Cardiac muscle cell (in vitro differentiated cells and primary cell): ENCODE measurements at regions not wholly inside any gene's neighbourhood (a gene's known extent, or its start where the extent isn't known, plus 50 kb on each side); places are given as distances from the start of the nearest gene placed in this dataset.

Experiments
- DNase-seq, 2 donors: peaks; one replicate each; pipeline versions ENCODE4 v3.0.0 to v3.0.0-alpha.2; 2010 to 2017; ENCODE audit warnings: low read depth in 1 of 2, low spot score in 1 of 2
- H3K27ac ChIP-seq: fragments of 200-600 bp; sonication (generic); 2 replicates; pipeline ENCODE4 v1.5.1; 2016
- H3K27me3 ChIP-seq: fragments of 200-600 bp; sonication (generic); 2 replicates; pipeline ENCODE4 v1.6.0; 2016; ENCODE audit warnings: control low read depth
- H3K36me3 ChIP-seq: fragments of 200-600 bp; sonication (generic); 2 replicates; pipeline ENCODE4 v1.5.1; 2016; ENCODE audit warnings: control low read depth
- H3K4me1 ChIP-seq: fragments of 200-600 bp; sonication (generic); 2 replicates; pipeline ENCODE4 v1.8.1; 2017; ENCODE audit warnings: low read depth, mild to moderate bottlenecking, mixed run types
- H3K4me3 ChIP-seq: fragments of 200-600 bp; sonication (generic); 2 replicates; pipeline ENCODE4 v1.5.1; 2016; ENCODE audit warnings: mild to moderate bottlenecking
- H3K9me3 ChIP-seq: fragments of 200-600 bp; sonication (generic); 2 replicates; pipeline ENCODE4 v1.5.1; 2017; ENCODE audit warnings: low read depth, mild to moderate bottlenecking, control low read depth
- TF ChIP-seq, protein P1 (sequence below): IDR thresholded peaks from 2 replicates; pipeline ENCODE4 v1.5.1; 2012; ENCODE audit warnings: low read depth, mild to moderate bottlenecking, low read length

DNA sequence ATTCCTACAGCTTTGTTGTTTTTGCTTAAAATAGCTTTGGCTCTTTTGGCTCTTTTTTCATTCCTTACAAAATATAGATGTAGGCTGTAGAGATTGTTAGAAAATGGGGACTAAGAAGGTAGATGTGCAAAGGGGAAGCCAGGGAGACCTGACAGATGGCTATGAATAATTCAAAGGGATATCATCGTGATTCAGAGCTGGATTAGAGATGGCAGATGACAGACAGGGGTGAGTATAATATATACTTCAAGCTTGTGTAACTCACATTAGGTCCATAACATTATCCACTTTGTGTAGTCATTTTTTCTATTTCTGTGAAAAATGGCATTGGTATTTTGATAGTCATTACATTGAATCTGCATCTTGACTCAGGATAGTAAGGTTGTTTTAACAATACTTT lies 422.9 kb upstream of the ST6GAL2 start:
- DNase-seq, result no peak

DNA sequence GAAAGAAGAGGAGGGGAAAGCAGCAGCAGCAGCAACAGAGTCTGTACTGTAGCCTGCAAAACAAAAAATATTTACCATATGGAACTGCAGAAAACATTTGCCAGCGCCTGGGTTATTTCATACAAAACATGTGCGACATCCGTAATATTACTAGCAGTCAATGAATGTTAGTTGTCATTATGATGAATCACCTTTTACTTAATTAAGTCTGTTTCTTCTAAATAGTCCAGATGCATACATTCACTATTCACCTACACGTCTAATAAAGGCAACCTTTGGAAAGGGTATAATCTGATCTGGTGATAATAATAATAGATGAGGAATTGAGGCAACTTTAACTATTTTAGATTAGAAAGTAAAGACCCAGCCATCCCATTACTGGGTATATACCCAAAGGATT lies 426.3 kb upstream of the ST6GAL2 start:
- Histone ChIP-seq H3K27ac (no peak overlapping the region), H3K36me3 (no peaks in the 10 kb centered on the region), H3K4me3 (no peak overlapping the region), H3K4me1 (no peaks in the 10 kb centered on the region), H3K27me3 (no peaks in the 10 kb centered on the region), H3K9me3 (no peaks in the 10 kb centered on the region)
- no peak for DNase-seq
- TF ChIP-seq, protein P1, sequence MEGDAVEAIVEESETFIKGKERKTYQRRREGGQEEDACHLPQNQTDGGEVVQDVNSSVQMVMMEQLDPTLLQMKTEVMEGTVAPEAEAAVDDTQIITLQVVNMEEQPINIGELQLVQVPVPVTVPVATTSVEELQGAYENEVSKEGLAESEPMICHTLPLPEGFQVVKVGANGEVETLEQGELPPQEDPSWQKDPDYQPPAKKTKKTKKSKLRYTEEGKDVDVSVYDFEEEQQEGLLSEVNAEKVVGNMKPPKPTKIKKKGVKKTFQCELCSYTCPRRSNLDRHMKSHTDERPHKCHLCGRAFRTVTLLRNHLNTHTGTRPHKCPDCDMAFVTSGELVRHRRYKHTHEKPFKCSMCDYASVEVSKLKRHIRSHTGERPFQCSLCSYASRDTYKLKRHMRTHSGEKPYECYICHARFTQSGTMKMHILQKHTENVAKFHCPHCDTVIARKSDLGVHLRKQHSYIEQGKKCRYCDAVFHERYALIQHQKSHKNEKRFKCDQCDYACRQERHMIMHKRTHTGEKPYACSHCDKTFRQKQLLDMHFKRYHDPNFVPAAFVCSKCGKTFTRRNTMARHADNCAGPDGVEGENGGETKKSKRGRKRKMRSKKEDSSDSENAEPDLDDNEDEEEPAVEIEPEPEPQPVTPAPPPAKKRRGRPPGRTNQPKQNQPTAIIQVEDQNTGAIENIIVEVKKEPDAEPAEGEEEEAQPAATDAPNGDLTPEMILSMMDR, result no peak

More for the DNA sequence above, 422.9 kb upstream of the ST6GAL2 start:
- TF ChIP-seq, protein P1, result no peak
- H3K4me3 ChIP-seq, result no peak overlapping the region
- H3K4me1 ChIP-seq, result peaks cover 11% of the 10 kb centered on the region
- H3K27ac ChIP-seq, result no peak overlapping the region
- H3K36me3 ChIP-seq, result no peaks in the 10 kb centered on the region
- H3K27me3 ChIP-seq, result no peaks in the 10 kb centered on the region
- H3K9me3 ChIP-seq, result no peaks in the 10 kb centered on the region

DNA sequence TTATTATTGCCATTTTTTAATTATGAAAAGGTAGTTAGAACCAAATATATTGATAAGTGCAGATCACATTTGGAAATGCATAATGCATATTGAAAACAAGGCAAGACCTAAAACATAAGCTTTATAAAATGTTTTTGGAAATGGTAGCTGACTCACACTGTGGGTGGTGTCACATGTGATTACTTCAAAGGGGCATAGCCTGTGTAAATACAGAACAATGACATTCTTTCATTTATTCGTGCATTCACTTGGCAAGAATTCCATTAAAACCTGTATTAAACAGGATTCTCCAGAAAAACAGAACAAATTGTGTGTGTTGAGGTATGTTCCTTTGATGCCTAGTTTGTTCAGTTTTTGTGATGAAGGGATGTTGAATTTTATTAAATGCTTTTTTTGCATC lies 427.3 kb upstream of the ST6GAL2 start:
- TF ChIP-seq, protein P1, result no peak
- Histone ChIP-seq H3K36me3 (no peaks in the 10 kb centered on the region), H3K4me1 (no peaks in the 10 kb centered on the region), H3K9me3 (no peaks in the 10 kb centered on the region), H3K27ac (no peak overlapping the region), H3K27me3 (no peaks in the 10 kb centered on the region), H3K4me3 (no peak overlapping the region)
- DNase-seq, result no peak

DNA sequence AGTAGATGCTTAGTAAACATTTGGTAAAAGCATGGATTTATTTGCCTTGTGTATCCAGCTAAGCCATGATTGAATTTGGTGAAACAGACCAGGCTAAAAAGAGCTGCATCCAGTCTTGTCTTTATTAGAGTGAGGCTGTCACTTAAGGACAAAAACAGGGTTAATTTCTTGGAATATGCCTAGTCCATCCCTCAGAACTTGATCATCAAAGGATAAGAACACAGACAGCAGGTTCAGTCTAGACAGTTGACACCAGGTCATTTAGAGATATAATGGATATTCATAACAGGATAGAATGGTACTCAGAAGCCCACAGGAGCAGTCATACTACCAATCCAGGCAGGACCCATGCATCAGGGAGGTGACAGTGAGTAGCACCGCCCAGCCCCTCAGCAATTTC lies 434.9 kb upstream of the ST6GAL2 start:
- Histone ChIP-seq H3K4me3 (no peak overlapping the region), H3K36me3 (no peaks in the 10 kb centered on the region), H3K9me3 (no peaks in the 10 kb centered on the region), H3K4me1 (peaks cover 12% of the 10 kb centered on the region), H3K27ac (no peak overlapping the region), H3K27me3 (no peaks in the 10 kb centered on the region)
- no peak for DNase-seq
- TF ChIP-seq, protein P1, result no peak

DNA sequence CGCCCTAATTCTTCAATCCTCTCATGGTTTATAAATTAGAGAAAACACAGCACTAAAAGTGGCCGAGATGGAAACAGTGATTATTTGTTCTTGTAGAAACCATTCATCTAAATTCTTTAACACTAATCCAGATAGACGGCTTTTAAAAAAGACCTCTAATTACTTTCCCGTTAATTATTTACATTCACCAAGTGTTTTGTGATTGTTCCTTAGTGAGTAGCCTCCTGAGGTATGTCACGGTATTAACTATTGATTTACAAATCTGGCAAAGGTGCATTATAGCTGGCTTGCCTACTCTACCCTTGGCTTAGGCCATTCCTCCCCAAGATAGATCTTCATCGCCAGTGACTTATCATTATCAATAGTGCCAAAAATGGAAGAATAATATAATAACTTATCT lies 436.4 kb upstream of the ST6GAL2 start:
- Histone ChIP-seq H3K4me1 (peaks cover 12% of the 10 kb centered on the region), H3K27ac (no peak overlapping the region), H3K4me3 (no peak overlapping the region), H3K36me3 (no peaks in the 10 kb centered on the region), H3K27me3 (no peaks in the 10 kb centered on the region), H3K9me3 (no peaks in the 10 kb centered on the region)
- no peak for DNase-seq
- TF ChIP-seq, protein P1, result no peak
